ENCODE measurements at regions not wholly inside any gene's neighbourhood (a gene's known extent, or its start where the extent isn't known, plus 50 kb on each side); places are given as distances from the start of the nearest gene placed in this dataset.
"Not testable (repeated sequence)": the region's sequence is repeated elsewhere in the genome, so short reads cannot be mapped to it uniquely, and the experiment has no call there.

DNA sequence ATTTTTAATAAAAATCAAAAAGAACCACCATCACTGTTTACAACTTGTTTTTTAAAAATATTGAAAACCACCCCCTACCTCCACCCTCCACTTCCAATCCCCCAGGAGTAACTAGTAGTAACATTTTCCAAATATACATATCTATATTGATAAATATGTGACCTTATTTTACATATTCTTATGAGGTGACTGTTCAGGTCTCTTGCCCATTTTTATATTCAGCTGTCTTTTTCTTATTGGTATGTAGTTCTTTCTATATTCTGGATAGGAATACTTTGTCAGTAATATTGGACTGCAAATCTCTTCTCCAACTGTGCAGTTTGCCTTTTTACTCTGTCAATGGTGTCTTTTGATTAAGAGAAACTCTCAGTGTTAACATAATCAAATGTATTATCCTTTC, 59.0 kb upstream of the EIF5 start:
- Mint-ChIP-seq H3K4me3 (no peak overlapping the region), H3K36me3 (peaks cover 2% of the 10 kb centered on the region), H3K4me1 (peaks cover 2% of the 10 kb centered on the region), H3K27ac (no peak overlapping the region), H3K27me3 (peaks cover 67% of the 10 kb centered on the region), H3K9me3 (ENCODE audit: low read depth) (no peaks in the 10 kb centered on the region)
- DNase-seq (no peak), ATAC-seq (no peak)
- CTCF ChIA-PET, result no interaction called here

- ATAC-seq, result no peak
- Mint-ChIP-seq H3K4me1 (no peaks in the 10 kb centered on the region), H3K4me3 (no peak overlapping the region), H3K27me3 (peaks cover 73% of the 10 kb centered on the region), H3K27ac (no peak overlapping the region), H3K9me3 (ENCODE audit: low read depth) (no peaks in the 10 kb centered on the region), H3K36me3 (peaks cover 2% of the 10 kb centered on the region)
- CTCF ChIA-PET, result interaction anchor here (0.6 to 1.5 kb wide), 3 partner anchors 10 to 173 kb away, joined by 3 to 5 read pairs (median 3); no protein-coding TSS in a partner anchor
- no peak for DNase-seq
Measured at GRCh38 chr14:103277931-103278330, 56.1 kb upstream of the EIF5 start.

DNA sequence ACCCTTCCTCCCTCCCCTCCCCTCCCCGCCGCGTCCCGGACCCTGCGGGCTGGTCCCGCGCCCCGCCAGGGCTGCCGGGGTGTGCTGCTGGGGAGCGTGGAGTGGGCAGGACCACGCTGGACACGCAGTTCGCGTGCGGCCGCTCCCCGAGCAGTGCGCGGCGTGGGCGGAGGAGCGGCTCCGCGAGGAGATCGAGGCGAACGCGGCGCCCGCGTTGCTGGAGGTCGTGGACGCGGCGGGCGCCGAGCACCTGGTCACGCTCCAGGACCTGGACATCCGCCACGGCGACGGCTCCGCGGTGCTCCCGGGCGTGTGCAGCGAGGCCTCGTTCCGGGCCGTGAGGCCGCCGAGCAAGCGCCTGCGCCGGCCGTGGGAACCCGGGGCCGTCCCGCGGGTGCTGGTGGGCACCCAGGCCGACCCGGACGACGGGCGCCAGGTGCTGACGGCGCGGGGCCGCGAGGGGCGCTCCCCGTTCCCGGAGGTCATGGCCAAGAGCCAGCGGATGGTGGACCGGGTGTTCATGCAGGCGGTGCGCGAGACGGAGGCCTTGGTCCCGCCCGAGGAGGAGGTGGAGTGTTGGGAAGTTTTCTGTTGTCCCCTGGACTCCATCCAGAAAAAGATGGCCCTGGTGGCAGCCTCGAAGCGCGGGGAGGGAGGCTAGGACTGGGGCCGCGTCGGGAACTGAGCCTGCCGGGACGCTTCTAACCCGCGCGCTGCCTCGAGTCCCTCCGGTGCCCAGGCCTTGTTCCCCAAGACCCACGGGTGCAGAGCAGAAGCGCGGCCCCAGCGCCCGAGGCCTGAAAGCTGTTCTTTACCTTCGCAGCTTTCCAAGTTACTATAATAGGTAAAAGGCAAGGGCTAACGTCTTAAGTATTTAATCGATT, 54.7 kb upstream of the EIF5 start:
- ATAC-seq, result no peak
- no peak overlapping the region for H3K4me3 Mint-ChIP-seq

DNA sequence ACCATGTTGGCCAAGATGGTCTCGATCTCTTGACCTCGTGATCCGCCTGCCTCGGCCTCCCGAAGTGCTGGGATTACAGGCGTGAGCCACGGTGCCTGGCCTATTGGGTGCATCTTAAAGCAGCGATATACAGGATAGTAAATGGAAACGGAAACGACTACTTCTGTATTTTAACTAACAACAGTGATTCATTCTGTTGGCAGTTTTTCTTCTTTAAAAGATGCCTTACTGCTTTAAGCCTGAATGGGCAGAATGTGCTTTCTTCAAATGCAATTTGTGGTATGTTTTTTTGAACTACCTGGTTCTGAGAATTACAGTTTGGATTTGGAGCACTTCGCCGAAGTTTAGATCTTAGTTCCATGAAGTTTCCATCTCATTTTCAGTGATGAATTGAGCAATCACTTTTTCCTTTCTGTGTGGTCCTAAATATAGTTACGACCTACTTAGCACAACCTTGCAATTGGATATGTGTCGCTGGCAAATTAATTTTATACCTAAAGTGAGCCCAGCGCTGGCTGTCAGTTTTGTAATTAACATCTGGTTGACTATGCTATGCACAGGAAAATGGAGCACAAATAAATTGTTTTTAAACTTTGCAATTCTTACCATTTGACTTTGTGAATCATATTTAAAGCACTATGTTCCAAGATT, 53.6 kb upstream of the EIF5 start:
- H3K4me1 Mint-ChIP-seq, result no peaks in the 10 kb centered on the region
- no peak for DNase-seq
- ATAC-seq, result no peak
- peaks cover 2% of the 10 kb centered on the region for H3K36me3 Mint-ChIP-seq
- CTCF ChIA-PET, result no interaction called here
- H3K4me3 Mint-ChIP-seq, result no peak overlapping the region
- peaks cover 77% of the 10 kb centered on the region for H3K27me3 Mint-ChIP-seq
- no peak overlapping the region for H3K27ac Mint-ChIP-seq
- no peaks in the 10 kb centered on the region for H3K9me3 Mint-ChIP-seq (ENCODE audit: low read depth)

More for the DNA sequence above, 54.7 kb upstream of the EIF5 start:
- peaks cover 81% of the 10 kb centered on the region for H3K27me3 Mint-ChIP-seq
- no peak for DNase-seq
- H3K4me1 Mint-ChIP-seq, result no peaks in the 10 kb centered on the region
- CTCF ChIA-PET, result no interaction called here
- peaks cover 2% of the 10 kb centered on the region for H3K36me3 Mint-ChIP-seq
- H3K27ac Mint-ChIP-seq, result no peak overlapping the region
- no peaks in the 10 kb centered on the region for H3K9me3 Mint-ChIP-seq (ENCODE audit: low read depth)

DNA sequence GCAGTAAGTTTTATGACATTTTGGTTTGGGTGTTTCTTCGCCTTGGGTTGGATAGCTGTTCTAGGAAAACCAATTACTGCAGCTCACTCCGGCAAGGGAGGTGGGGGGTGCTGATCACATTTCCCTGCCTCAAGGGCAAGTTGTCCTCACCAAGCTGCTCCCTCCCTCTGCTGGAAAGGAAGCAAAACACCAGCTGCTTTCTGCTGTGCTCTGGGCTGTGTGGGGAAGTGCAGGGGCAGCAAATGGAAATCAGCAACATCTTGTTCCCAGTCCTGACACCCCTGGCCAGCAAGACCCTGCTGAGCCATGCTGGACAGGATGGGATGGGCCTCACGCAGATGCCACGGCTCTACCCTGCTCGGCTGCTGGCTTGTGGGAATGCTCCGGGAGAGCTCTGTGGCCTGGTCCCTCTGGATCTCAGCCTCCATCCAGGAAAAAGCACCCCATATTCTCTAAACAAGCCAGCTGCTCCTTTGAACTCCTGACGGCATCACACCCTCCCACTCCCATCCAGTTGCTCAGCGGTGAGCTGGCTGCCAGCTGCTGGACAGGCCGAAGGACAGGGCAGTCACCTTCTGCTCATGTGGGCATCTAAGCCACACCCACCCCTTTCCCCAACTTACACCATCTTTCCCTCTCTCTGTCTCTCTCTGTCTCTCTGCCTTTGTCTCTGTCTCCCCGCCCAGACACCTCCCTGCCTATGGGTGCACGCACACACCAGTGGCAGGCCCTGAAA, 52.4 kb upstream of the EIF5 start:
- H3K27me3 Mint-ChIP-seq, result peaks cover 76% of the 10 kb centered on the region
- no peak for ATAC-seq
- H3K27ac Mint-ChIP-seq, result no peak overlapping the region
- H3K4me1 Mint-ChIP-seq, result peaks cover 3% of the 10 kb centered on the region
- CTCF ChIA-PET, result interaction anchor here (1.0 kb wide), 1 partner anchor 177 kb away, joined by 6 read pairs; no protein-coding TSS in a partner anchor
- no peak overlapping the region for H3K4me3 Mint-ChIP-seq
- H3K9me3 Mint-ChIP-seq (ENCODE audit: low read depth), result no peaks in the 10 kb centered on the region
- no peak for DNase-seq
- peaks cover 2% of the 10 kb centered on the region for H3K36me3 Mint-ChIP-seq

DNA sequence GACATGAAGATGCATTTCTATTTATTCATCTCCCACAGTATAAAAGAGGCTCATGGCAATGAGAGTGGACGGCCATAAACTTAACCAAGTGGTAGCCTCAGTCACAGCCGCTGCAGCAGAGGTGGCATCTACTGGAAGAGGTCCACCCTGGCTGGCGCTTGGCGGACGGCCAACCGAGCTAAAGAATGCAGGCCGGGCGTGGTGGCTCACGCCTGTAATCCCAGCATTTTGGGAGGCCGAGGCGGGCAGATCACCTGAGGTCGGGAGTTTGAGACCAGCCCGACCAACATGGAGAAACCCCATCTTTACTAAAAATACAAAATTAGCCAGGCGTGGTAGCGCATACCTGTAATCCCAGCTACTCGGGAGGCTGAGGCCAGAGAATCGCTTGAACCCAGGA, 51.7 kb upstream of the EIF5 start:
- CTCF ChIA-PET, result interaction anchor here (1.0 kb wide), 1 partner anchor 178 kb away, joined by 6 read pairs; no protein-coding TSS in a partner anchor
- DNase-seq; H3K27ac Mint-ChIP-seq; H3K36me3 Mint-ChIP-seq; H3K4me1 Mint-ChIP-seq; H3K4me3 Mint-ChIP-seq; ATAC-seq; H3K9me3 Mint-ChIP-seq (ENCODE audit: low read depth): not testable (repeated sequence)
- peaks cover 75% of the 10 kb centered on the region for H3K27me3 Mint-ChIP-seq

DNA sequence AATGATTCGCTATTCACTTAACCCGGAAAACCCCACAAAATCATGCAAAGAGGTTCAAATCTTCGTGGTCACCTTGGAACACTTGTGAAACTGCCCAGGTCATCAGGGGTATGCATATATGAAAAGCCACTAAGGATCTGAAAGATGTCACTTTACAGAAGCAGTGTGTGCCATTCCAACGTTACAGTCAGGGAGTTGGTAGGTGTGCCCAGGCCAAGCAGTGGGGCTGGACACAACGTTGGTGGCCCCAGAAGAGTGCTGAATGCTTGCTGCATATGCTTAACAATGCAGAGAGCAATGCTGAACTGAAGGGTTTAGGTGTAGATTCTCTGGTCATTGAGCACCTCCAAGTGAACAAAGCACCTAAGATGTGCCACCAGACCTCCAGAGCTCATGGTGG, 51.1 kb upstream of the EIF5 start:
- ATAC-seq (no peak), DNase-seq (no peak)
- H3K27me3 Mint-ChIP-seq, result peaks cover 75% of the 10 kb centered on the region
- no peaks in the 10 kb centered on the region for H3K9me3 Mint-ChIP-seq (ENCODE audit: low read depth)
- no peak overlapping the region for H3K4me3 Mint-ChIP-seq
- H3K4me1 Mint-ChIP-seq, result peaks cover 5% of the 10 kb centered on the region
- no peak overlapping the region for H3K27ac Mint-ChIP-seq
- peaks cover 2% of the 10 kb centered on the region for H3K36me3 Mint-ChIP-seq
- CTCF ChIA-PET, result no interaction called here

GRCh38 chr14:103283916-103284315, 50.1 kb upstream of the EIF5 start:
- Mint-ChIP-seq H3K36me3 (peaks cover 2% of the 10 kb centered on the region), H3K9me3 (ENCODE audit: low read depth) (no peaks in the 10 kb centered on the region)

More at GRCh38 chr14:103283916-103284315, 50.1 kb upstream of the EIF5 start:
- CTCF ChIA-PET, result no interaction called here
- no peak overlapping the region for H3K27ac Mint-ChIP-seq
- no peak overlapping the region for H3K4me3 Mint-ChIP-seq
- no peak for ATAC-seq
- H3K4me1 Mint-ChIP-seq, result peaks cover 5% of the 10 kb centered on the region
- DNase-seq, result no peak
- peaks cover 73% of the 10 kb centered on the region for H3K27me3 Mint-ChIP-seq
